ENCODE measurements at regions not wholly inside any gene's neighbourhood (a gene's known extent, or its start where the extent isn't known, plus 50 kb on each side); places are given as distances from the start of the nearest gene placed in this dataset.

- H2BK20ac ChIP-seq (ENCODE audit: low read length), result no peak overlapping the region
- ChIA-PET CTCF (ENCODE audit: partially characterized antibody) (interaction anchor here (1.1 to 2.8 kb wide), 6 partner anchors 11 to 1048 kb away, joined by 3 to 20 read pairs (median 4); no protein-coding TSS in a partner anchor), POLR2A (ENCODE audit: partially characterized antibody) (no interaction called here)
- peak in 1 of 2 experiments; percentile 22 for DNase-seq (ENCODE audit: low read depth in 1 of 2, low spot score in 2 of 2)
- no peak overlapping the region for H2BK12ac ChIP-seq (ENCODE audit: low read depth, low read length)
- H3K4me2 ChIP-seq (ENCODE audit: insufficient read depth in 1 of 2, low read depth in 2 of 2, low read length in 2 of 2), result no peak overlapping the region
- no peaks in the 10 kb centered on the region for H3K4me1 ChIP-seq (replicated peaks in 1 of 4; ENCODE audit: control insufficient read depth in 3 of 4, insufficient read depth in 4 of 4, low read length in 3 of 4)
- H3K9ac ChIP-seq (replicated peaks in 1 of 4; ENCODE audit: extremely low read depth in 1 of 4, low read depth in 3 of 4, low read length in 3 of 4), result no peak overlapping the region
- H3K4me3 ChIP-seq (ENCODE audit: extremely low read depth in 1 of 4, insufficient read depth in 2 of 4, low read depth in 3 of 4, low read length in 4 of 4), result no peak overlapping the region
- no peak overlapping the region for H3K14ac ChIP-seq (ENCODE audit: insufficient read length)
- H3K23ac ChIP-seq (ENCODE audit: insufficient read length), result no peak overlapping the region
- FAIRE-seq, result no peak
- H3K18ac ChIP-seq (ENCODE audit: extremely low read depth, low read length), result no peak overlapping the region
- 82% methylated on average over 7 of the region's 7 CpGs; no CpG with 5 or more reads in 1 of the 2 experiments for WGBS, 2 experiments (ENCODE audit: extremely low coverage in 1 of 2, insufficient coverage in 1 of 2, insufficient read length in 1 of 2, insufficient replicate concordance in 2 of 2, low coverage in 1 of 2, low lambda C conversion rate in 2 of 2, missing lambda C conversion rate in 1 of 2)
- no peak overlapping the region for H3K4ac ChIP-seq (replicated peaks; ENCODE audit: insufficient read length, low read depth, low read length)
- no peak overlapping the region for H2AK5ac ChIP-seq (ENCODE audit: low read depth, low read length)
- H3K27me3 ChIP-seq (replicated peaks in 1 of 4; ENCODE audit: control insufficient read depth in 3 of 4, extremely low read depth in 1 of 4, insufficient read depth in 3 of 4, low read length in 3 of 4), result no peaks in the 10 kb centered on the region
- H4K91ac ChIP-seq (replicated peaks; ENCODE audit: insufficient read length, low read length), result no peak overlapping the region
- no peak overlapping the region for H4K5ac ChIP-seq (ENCODE audit: insufficient read length, low read depth, low read length)
- H3K9me3 ChIP-seq (ENCODE audit: insufficient read depth in 2 of 2, low read depth in 1 of 2, low read length in 1 of 2), result no peaks in the 10 kb centered on the region
- no peak overlapping the region for H2BK5ac ChIP-seq (ENCODE audit: low read depth, low read length)
- no peaks in the 10 kb centered on the region for H4K20me1 ChIP-seq (replicated peaks in 1 of 2; ENCODE audit: control insufficient read depth in 1 of 2, insufficient read depth in 2 of 2, low read length in 2 of 2)
- no peak overlapping the region for H2BK15ac ChIP-seq (ENCODE audit: low read length)
- TF ChIP-seq PHF8 (conservative IDR thresholded peaks at IDR 0.05; ENCODE audit: low read depth, low read length) (no peak), BRCA1 (IDR thresholded peaks at IDR 0.05; ENCODE audit: low read depth, low read length) (no peak), CREB1 (IDR thresholded peaks at IDR 0.05) (no peak), CEBPB (IDR thresholded peaks at IDR 0.05; ENCODE audit: low read depth, low read length) (no peak), TCF12 (IDR thresholded peaks at IDR 0.05; ENCODE audit: low read depth, low read length) (no peak)
- H3K36me3 ChIP-seq (ENCODE audit: control insufficient read depth in 2 of 4, insufficient read depth in 4 of 4, low read length in 3 of 4), result no peaks in the 10 kb centered on the region
- H4K8ac ChIP-seq (ENCODE audit: extremely low read depth, insufficient read depth, low read length), result no peak overlapping the region
- no peaks in the 10 kb centered on the region for H3K79me2 ChIP-seq (ENCODE audit: control insufficient read depth in 1 of 2, insufficient read depth in 2 of 2, low read length in 2 of 2)
- H3K56ac ChIP-seq (replicated peaks; ENCODE audit: insufficient read length, low read depth, low read length), result no peak overlapping the region
- H3K23me2 ChIP-seq (ENCODE audit: low read depth, low read length), result no peaks in the 10 kb centered on the region
- no peaks in the 10 kb centered on the region for H3K79me1 ChIP-seq (ENCODE audit: low read depth, low read length)
- H2AFZ ChIP-seq (ENCODE audit: low read length), result 0 out of 2 replicates have a peak overlapping the region, but pooled peaks have one; percentile 5
- H3K27ac ChIP-seq (ENCODE audit: low read depth, low read length), result no peak overlapping the region
- H2BK120ac ChIP-seq (replicated peaks; ENCODE audit: low read depth, low read length), result no peak overlapping the region
Measured at GRCh38 chr5:6808462-6808861, 95.2 kb downstream of the TENT4A start.

Data from H1 (cell line).